ENCODE measurements at regions not wholly inside any gene's neighbourhood (a gene's known extent, or its start where the extent isn't known, plus 50 kb on each side); places are given as distances from the start of the nearest gene placed in this dataset.
"Not testable (repeated sequence)": the region's sequence is repeated elsewhere in the genome, so short reads cannot be mapped to it uniquely, and the experiment has no call there.

DNA sequence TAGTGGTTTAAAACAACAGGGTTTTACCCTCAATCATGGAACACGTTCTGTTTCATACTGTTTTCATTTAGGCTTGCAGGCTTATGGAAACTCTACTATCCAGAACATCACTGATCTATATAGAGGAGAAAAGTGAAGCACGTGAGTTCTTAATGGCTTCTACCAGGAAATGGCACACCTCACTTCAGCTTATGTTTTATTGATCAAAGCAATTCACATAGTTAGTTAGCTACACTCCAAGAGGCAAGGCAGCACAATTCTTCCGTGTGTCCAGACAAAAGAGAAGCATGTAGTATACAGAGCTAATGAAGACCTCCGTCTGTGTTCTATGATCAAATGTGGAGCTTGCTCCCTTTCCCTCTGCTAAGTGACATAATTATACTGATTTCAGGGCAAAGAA, 353.3 kb upstream of the CD180 start:
- Histone ChIP-seq H3K36me3 (ENCODE audit: control insufficient read depth in 2 of 3, insufficient read depth in 3 of 3, low read length in 3 of 3) (no peaks in the 10 kb centered on the region), H3K9me3 (ENCODE audit: control insufficient read depth in 2 of 3, insufficient read depth in 1 of 3, low read length in 3 of 3) (no peaks in the 10 kb centered on the region), H3K27me3 (ENCODE audit: control insufficient read depth, insufficient read depth, low read length) (no peaks in the 10 kb centered on the region), H3K27ac (ENCODE audit: low read depth in 2 of 2, low read length in 2 of 2) (no peak overlapping the region), H3K4me1 (ENCODE audit: control insufficient read depth in 2 of 3, insufficient read depth in 2 of 3, low read depth in 1 of 3, low read length in 3 of 3) (no peaks in the 10 kb centered on the region), H3K4me3 (ENCODE audit: low read length in 3 of 3) (no peak overlapping the region), H3K9ac (ENCODE audit: low read length in 3 of 3) (no peak overlapping the region)
- DNase-seq (no peak), FAIRE-seq (no peak)
- intact Hi-C loops (cut with DNase I): no loop called here
- TF ChIP-seq, protein P1, sequence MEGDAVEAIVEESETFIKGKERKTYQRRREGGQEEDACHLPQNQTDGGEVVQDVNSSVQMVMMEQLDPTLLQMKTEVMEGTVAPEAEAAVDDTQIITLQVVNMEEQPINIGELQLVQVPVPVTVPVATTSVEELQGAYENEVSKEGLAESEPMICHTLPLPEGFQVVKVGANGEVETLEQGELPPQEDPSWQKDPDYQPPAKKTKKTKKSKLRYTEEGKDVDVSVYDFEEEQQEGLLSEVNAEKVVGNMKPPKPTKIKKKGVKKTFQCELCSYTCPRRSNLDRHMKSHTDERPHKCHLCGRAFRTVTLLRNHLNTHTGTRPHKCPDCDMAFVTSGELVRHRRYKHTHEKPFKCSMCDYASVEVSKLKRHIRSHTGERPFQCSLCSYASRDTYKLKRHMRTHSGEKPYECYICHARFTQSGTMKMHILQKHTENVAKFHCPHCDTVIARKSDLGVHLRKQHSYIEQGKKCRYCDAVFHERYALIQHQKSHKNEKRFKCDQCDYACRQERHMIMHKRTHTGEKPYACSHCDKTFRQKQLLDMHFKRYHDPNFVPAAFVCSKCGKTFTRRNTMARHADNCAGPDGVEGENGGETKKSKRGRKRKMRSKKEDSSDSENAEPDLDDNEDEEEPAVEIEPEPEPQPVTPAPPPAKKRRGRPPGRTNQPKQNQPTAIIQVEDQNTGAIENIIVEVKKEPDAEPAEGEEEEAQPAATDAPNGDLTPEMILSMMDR (IDR thresholded peaks at IDR 0.05; ENCODE audit: borderline replicate concordance, extremely low read depth, insufficient read depth): no peak

DNA sequence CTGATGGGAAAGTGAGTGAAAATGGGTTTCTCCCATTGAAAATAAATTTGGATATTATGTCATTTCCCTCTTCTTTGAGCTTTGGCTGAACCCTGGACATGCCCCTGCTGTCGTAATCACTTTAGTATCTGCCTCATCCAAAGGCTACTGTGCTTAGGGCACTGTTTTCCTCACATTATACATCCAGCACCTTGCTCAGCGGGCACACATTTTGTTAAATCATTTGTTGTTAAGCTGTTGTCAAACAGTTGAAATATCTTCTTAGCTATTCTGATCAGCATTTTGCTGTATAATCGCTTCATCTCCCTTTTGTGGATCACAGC, 352.7 kb upstream of the CD180 start:
- DNase-seq: no peak
- intact Hi-C loops (cut with DNase I): no loop called here
- no peak overlapping the region for H3K9ac ChIP-seq (ENCODE audit: low read length in 3 of 3)
- H3K4me3 ChIP-seq (ENCODE audit: low read length in 3 of 3): no peak overlapping the region
- no peaks in the 10 kb centered on the region for H3K27me3 ChIP-seq (ENCODE audit: control insufficient read depth, insufficient read depth, low read length)
- FAIRE-seq: no peak
- H3K36me3 ChIP-seq (ENCODE audit: control insufficient read depth in 2 of 3, insufficient read depth in 3 of 3, low read length in 3 of 3): no peaks in the 10 kb centered on the region
- no peaks in the 10 kb centered on the region for H3K4me1 ChIP-seq (ENCODE audit: control insufficient read depth in 2 of 3, insufficient read depth in 2 of 3, low read depth in 1 of 3, low read length in 3 of 3)
- TF ChIP-seq, protein P1 (IDR thresholded peaks at IDR 0.05; ENCODE audit: borderline replicate concordance, extremely low read depth, insufficient read depth): no peak
- no peaks in the 10 kb centered on the region for H3K9me3 ChIP-seq (ENCODE audit: control insufficient read depth in 2 of 3, insufficient read depth in 1 of 3, low read length in 3 of 3)
- H3K27ac ChIP-seq (ENCODE audit: low read depth in 2 of 2, low read length in 2 of 2): no peak overlapping the region

DNA sequence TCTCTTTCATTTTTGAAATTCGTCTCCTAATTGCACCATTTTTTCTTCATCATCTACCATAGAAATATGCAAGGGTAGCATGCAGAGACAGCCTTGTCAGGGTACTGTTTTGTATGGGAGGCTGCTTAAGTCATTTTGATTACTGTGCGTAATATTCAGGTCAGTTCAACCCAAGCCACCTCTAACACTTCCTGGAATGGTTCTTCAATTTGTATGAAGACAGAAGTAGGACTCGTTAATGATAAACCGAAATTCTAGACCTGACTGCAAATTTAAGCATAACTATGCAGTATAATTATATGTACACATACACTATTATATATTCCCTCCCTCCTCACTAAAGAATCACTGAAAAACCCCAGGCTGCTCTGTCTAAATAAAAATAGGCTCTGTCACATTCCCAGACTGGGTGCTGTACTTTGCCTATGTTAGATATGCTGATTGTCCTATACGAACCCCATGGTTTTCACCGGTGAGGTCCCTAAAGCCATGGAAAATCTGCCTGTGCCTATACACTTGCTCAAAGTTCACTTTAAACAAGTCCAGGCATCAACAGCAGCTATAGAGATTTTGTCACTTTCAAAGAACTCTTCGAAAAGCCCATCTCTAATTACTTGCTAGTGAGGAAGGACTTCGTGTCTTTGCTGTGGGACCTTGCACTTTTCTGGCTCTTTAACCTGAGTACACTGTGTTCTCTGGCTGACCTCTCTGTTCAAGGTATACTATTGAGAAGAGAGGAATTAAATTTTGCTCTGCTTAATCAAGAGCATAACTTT, 352.1 kb upstream of the CD180 start:
- Histone ChIP-seq H3K36me3 (ENCODE audit: control insufficient read depth in 2 of 3, insufficient read depth in 3 of 3, low read length in 3 of 3) (no peaks in the 10 kb centered on the region), H3K27me3 (ENCODE audit: control insufficient read depth, insufficient read depth, low read length) (no peaks in the 10 kb centered on the region), H3K4me3 (ENCODE audit: low read length in 3 of 3) (peak overlapping the region in 2 of 3 donors; percentile 41 to 43), H3K27ac (ENCODE audit: low read depth in 2 of 2, low read length in 2 of 2) (no peak overlapping the region), H3K9ac (ENCODE audit: low read length in 3 of 3) (no peak overlapping the region), H3K9me3 (ENCODE audit: control insufficient read depth in 2 of 3, insufficient read depth in 1 of 3, low read length in 3 of 3) (no peaks in the 10 kb centered on the region), H3K4me1 (ENCODE audit: control insufficient read depth in 2 of 3, insufficient read depth in 2 of 3, low read depth in 1 of 3, low read length in 3 of 3) (no peaks in the 10 kb centered on the region)
- DNase-seq: no peak
- intact Hi-C loops (cut with DNase I): no loop called here
- FAIRE-seq: no peak
- TF ChIP-seq, protein P1 (IDR thresholded peaks at IDR 0.05; ENCODE audit: borderline replicate concordance, extremely low read depth, insufficient read depth): no peak

DNA sequence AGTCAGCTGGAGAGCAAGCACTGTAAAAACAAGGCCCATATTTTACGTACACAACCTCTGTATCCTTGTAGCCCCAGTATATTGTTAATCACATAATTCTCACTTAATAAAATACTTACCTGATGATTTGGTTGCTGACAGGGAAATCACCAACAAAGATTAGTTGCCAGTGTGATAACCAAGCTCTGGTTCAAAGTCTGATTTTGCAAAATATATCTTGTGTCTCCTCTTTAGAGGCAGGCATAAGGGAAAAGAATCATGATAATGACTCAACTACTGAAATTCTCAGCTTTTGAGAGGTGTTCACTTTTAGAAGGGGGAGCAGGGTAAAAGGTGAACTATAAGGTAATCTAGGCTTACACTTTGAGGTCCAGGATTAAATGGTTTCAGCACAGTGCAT, 351.1 kb upstream of the CD180 start:
- Histone ChIP-seq H3K4me3 (ENCODE audit: low read length in 3 of 3) (no peak overlapping the region), H3K9ac (ENCODE audit: low read length in 3 of 3) (no peak overlapping the region), H3K4me1 (ENCODE audit: control insufficient read depth in 2 of 3, insufficient read depth in 2 of 3, low read depth in 1 of 3, low read length in 3 of 3) (no peaks in the 10 kb centered on the region), H3K27me3 (ENCODE audit: control insufficient read depth, insufficient read depth, low read length) (no peaks in the 10 kb centered on the region), H3K36me3 (ENCODE audit: control insufficient read depth in 2 of 3, insufficient read depth in 3 of 3, low read length in 3 of 3) (no peaks in the 10 kb centered on the region), H3K27ac (ENCODE audit: low read depth in 2 of 2, low read length in 2 of 2) (no peak overlapping the region), H3K9me3 (ENCODE audit: control insufficient read depth in 2 of 3, insufficient read depth in 1 of 3, low read length in 3 of 3) (no peaks in the 10 kb centered on the region)
- intact Hi-C loops (cut with DNase I): no loop called here
- DNase-seq (no peak), FAIRE-seq (no peak)
- TF ChIP-seq, protein P1 (IDR thresholded peaks at IDR 0.05; ENCODE audit: borderline replicate concordance, extremely low read depth, insufficient read depth): no peak

DNA sequence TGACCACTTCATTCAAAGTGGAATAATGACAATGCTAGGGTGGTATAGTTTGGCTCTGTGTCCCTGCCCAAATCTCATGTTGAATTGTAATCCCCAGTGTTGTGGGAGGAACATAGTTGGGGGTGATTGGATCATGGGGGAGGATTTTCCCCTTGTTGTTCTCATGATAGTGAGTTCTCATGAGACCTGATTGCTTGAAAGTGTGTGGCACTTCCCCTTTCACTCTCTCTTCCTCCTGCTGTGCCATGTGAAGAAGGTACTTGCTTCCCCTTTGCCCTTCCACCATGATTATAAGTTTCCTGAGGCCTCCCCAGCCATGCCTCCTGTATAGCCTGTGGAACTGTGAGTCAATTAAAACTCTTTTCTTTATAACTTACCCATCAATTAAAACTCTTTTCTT, 348.3 kb upstream of the CD180 start:
- intact Hi-C loops (cut with DNase I); FAIRE-seq; DNase-seq: not testable (repeated sequence)

More for the DNA sequence above, 348.3 kb upstream of the CD180 start:
- not testable (repeated sequence) for H3K36me3 ChIP-seq (ENCODE audit: control insufficient read depth in 2 of 3, insufficient read depth in 3 of 3, low read length in 3 of 3); H3K9me3 ChIP-seq (ENCODE audit: control insufficient read depth in 2 of 3, insufficient read depth in 1 of 3, low read length in 3 of 3); H3K27me3 ChIP-seq (ENCODE audit: control insufficient read depth, insufficient read depth, low read length); H3K4me1 ChIP-seq (ENCODE audit: control insufficient read depth in 2 of 3, insufficient read depth in 2 of 3, low read depth in 1 of 3, low read length in 3 of 3); H3K27ac ChIP-seq (ENCODE audit: low read depth in 2 of 2, low read length in 2 of 2); H3K4me3 ChIP-seq (ENCODE audit: low read length in 3 of 3); H3K9ac ChIP-seq (ENCODE audit: low read length in 3 of 3)

Measured in kidney (tissue), 13 donors.